Panc1 (cell line): ENCODE measurements at regions not wholly inside any gene's neighbourhood (a gene's known extent, or its start where the extent isn't known, plus 50 kb on each side); places are given as distances from the start of the nearest gene placed in this dataset.

Source experiments
- ATAC-seq: fragments of 200-7000 bp; cut with Tn5 transposase; 2 replicates; pipeline ENCODE4 v1.9.1; 2020; ENCODE audit warnings: mild to moderate bottlenecking, moderate library complexity
- BruUV-seq: library from RNA; stranded (reverse); fragments of 400-500 nt; replicated peaks from 2 replicates; lab custom pipeline; 2021; lab: Mats Ljungman, UMichigan
- CTCF ChIA-PET: fragments of 300-600 bp; sonication (Branson Sonifier 250); formaldehyde crosslinking; loops from one replicate; lab custom pipeline; 2022; ENCODE audit warnings: antibody characterized with exemption; lab: Charles Lee
- POLR2A ChIA-PET: fragments of 300-600 bp; sonication (Branson Sonifier 250); formaldehyde crosslinking; loops from one replicate; lab custom pipeline; 2022; ENCODE audit warnings: antibody characterized with exemption; lab: Charles Lee
- DNase-seq: peaks from one replicate; pipeline ENCODE4 v3.0.0-alpha.2; 2010; ENCODE audit warnings: low read depth, low spot score
- H3K27ac ChIP-seq: 2 replicates; pipeline ENCODE4 v1.5.1; 2011; ENCODE audit warnings: mild to moderate bottlenecking, low read length, inconsistent platforms
- H3K27me3 ChIP-seq: fragments of 200-500 bp; sonication (Bioruptor generic); 2 replicates; pipeline ENCODE4 v1.6.0; 2014; ENCODE audit warnings: low read length, inconsistent platforms; ENCODE audit not compliant: control insufficient read depth, insufficient read depth
- H3K36me3 ChIP-seq: fragments of 200-500 bp; sonication (Bioruptor generic); 2 replicates; pipeline ENCODE4 v1.5.1; 2014; ENCODE audit warnings: inconsistent platforms, mild to moderate bottlenecking, low read length, moderate library complexity; ENCODE audit not compliant: control insufficient read depth, insufficient read depth
- H3K4me1 ChIP-seq: 2 replicates; pipeline ENCODE4 v1.5.1; 2011; ENCODE audit warnings: inconsistent platforms, mild to moderate bottlenecking, low read length, moderate library complexity; ENCODE audit not compliant: control insufficient read depth, insufficient read depth
- H3K4me3 ChIP-seq, 2 experiments: 2 replicates each; pipeline ENCODE4 v1.5.1; 2011 to 2012; ENCODE audit warnings: low read depth in 2 of 2, low read length in 2 of 2, mild to moderate bottlenecking in 2 of 2, inconsistent platforms in 1 of 2, moderate library complexity in 1 of 2
- H3K9me3 ChIP-seq: fragments of 200-500 bp; sonication (Bioruptor generic); 2 replicates; pipeline ENCODE4 v1.5.1; 2014; ENCODE audit warnings: low read depth, mild to moderate bottlenecking, inconsistent platforms, low read length, moderate library complexity; ENCODE audit not compliant: control insufficient read depth, insufficient read depth
- POLR2AphosphoS5 ChIP-seq: IDR thresholded peaks from 2 replicates; pipeline ENCODE4 v1.6.1; 2012; ENCODE audit warnings: mild to moderate bottlenecking, low read depth, low read length, moderate library complexity
- SIN3A ChIP-seq: IDR thresholded peaks from 2 replicates; pipeline ENCODE4 v1.6.1; 2012; ENCODE audit warnings: low read depth, mild to moderate bottlenecking, low read length, moderate library complexity, borderline replicate concordance; ENCODE audit not compliant: insufficient read depth
- TCF7L2 ChIP-seq: IDR thresholded peaks from 2 replicates; pipeline ENCODE4 v1.6.1; 2011; ENCODE audit warnings: mild to moderate bottlenecking, low read depth, low read length, inconsistent platforms
- in situ Hi-C: cut with HindIII; loops from 2 replicates; pipeline ENCODE4 v1.10.0; 2016; ENCODE audit warnings: low sequenced_read_pairs, low pct_unique_long_range_greater_than_20kb
- intact Hi-C: fragments of 100-400 bp; cut with micrococcal nuclease; formaldehyde crosslinking; loops from one replicate; pipeline ENCODE4 v1.10.0; 2022; ENCODE audit not compliant: unreplicated experiment
- TF ChIP-seq, protein P1 (sequence below), 2 experiments: IDR thresholded peaks; 2 replicates each; pipeline ENCODE4 v1.6.1; 2011 to 2012; ENCODE audit warnings: low read depth in 2 of 2, control low read depth in 1 of 2, low read length in 1 of 2, mild to moderate bottlenecking in 1 of 2, moderate library complexity in 1 of 2; ENCODE audit not compliant: insufficient read depth in 1 of 2
- TF ChIP-seq, protein P2 (sequence below): fragments of 450-650 bp; IDR thresholded peaks from 2 replicates; pipeline ENCODE4 v1.5.1; 2017; ENCODE audit warnings: mild to moderate bottlenecking

DNA sequence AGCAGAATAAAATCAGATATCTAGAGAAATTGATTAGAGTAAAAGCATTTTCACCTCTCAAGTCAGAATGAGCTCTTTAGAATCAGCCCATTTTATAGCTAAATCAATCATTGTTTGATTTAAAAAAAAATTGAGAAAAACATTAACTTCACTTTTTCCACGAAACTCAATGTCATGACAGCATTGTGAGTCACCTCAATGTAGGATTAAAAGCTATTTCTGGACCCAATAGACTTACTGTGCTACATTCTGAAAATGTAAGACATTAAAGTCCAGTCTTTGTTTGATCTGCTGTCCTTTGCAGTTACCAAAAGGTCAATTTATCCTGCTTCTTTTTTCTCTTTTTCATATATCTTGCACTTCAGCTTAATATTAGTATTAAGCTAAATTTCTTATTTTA, 519.4 kb upstream of the ZNF337 start:
- no TSS peak for BruUV-seq
- no peak for DNase-seq
- POLR2A ChIA-PET, result no interaction called here
- Histone ChIP-seq H3K9me3 (no peaks in the 10 kb centered on the region), H3K36me3 (no peaks in the 10 kb centered on the region), H3K27ac (no peak overlapping the region), H3K4me3 (no peak overlapping the region), H3K27me3 (no peaks in the 10 kb centered on the region), H3K4me1 (no peaks in the 10 kb centered on the region)
- intact Hi-C loops (no loop called here), in situ Hi-C loops (no loop called here)
- no peak for ATAC-seq
- CTCF ChIA-PET, result no interaction called here
- TF ChIP-seq SIN3A (no peak), POLR2AphosphoS5 (no peak)
- TF ChIP-seq, protein P1, sequence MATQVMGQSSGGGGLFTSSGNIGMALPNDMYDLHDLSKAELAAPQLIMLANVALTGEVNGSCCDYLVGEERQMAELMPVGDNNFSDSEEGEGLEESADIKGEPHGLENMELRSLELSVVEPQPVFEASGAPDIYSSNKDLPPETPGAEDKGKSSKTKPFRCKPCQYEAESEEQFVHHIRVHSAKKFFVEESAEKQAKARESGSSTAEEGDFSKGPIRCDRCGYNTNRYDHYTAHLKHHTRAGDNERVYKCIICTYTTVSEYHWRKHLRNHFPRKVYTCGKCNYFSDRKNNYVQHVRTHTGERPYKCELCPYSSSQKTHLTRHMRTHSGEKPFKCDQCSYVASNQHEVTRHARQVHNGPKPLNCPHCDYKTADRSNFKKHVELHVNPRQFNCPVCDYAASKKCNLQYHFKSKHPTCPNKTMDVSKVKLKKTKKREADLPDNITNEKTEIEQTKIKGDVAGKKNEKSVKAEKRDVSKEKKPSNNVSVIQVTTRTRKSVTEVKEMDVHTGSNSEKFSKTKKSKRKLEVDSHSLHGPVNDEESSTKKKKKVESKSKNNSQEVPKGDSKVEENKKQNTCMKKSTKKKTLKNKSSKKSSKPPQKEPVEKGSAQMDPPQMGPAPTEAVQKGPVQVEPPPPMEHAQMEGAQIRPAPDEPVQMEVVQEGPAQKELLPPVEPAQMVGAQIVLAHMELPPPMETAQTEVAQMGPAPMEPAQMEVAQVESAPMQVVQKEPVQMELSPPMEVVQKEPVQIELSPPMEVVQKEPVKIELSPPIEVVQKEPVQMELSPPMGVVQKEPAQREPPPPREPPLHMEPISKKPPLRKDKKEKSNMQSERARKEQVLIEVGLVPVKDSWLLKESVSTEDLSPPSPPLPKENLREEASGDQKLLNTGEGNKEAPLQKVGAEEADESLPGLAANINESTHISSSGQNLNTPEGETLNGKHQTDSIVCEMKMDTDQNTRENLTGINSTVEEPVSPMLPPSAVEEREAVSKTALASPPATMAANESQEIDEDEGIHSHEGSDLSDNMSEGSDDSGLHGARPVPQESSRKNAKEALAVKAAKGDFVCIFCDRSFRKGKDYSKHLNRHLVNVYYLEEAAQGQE (IDR thresholded peaks at IDR 0.05; ENCODE audit: insufficient read depth in 1 of 2, low read depth in 2 of 2, low read length in 1 of 2), result no peak
- TF ChIP-seq, protein P2, sequence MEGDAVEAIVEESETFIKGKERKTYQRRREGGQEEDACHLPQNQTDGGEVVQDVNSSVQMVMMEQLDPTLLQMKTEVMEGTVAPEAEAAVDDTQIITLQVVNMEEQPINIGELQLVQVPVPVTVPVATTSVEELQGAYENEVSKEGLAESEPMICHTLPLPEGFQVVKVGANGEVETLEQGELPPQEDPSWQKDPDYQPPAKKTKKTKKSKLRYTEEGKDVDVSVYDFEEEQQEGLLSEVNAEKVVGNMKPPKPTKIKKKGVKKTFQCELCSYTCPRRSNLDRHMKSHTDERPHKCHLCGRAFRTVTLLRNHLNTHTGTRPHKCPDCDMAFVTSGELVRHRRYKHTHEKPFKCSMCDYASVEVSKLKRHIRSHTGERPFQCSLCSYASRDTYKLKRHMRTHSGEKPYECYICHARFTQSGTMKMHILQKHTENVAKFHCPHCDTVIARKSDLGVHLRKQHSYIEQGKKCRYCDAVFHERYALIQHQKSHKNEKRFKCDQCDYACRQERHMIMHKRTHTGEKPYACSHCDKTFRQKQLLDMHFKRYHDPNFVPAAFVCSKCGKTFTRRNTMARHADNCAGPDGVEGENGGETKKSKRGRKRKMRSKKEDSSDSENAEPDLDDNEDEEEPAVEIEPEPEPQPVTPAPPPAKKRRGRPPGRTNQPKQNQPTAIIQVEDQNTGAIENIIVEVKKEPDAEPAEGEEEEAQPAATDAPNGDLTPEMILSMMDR, result no peak

DNA sequence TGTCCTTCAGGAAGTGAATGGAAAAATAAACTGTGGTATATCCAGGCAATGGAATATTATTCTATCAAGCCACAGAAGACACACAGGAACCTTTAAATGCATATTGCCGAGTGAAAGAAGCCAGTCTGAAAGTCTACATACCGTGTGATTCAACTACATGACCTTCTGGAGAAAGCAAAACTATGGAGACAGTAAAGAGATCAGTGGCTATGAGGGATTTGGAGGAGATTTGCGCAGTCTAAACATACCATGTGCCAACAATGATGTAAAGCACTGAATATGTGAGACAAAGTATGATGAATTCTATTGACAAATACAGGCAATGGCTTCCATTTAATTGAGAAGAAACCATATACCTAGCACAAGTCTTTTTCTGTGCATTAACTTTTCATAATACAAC, 518.3 kb upstream of the ZNF337 start:
- intact Hi-C loops, result no loop called here
- no TSS peak for BruUV-seq
- Histone ChIP-seq H3K36me3 (no peaks in the 10 kb centered on the region; the same call in 1 of the 2 replicates), H3K27me3 (no peaks in the 10 kb centered on the region), H3K27ac (no peak overlapping the region), H3K9me3 (no peaks in the 10 kb centered on the region), H3K4me3 (no peak overlapping the region), H3K4me1 (no peaks in the 10 kb centered on the region)
- in situ Hi-C loops, result no loop called here
- POLR2A ChIA-PET, result no interaction called here
- no peak for TF ChIP-seq SIN3A
- no peak for TF ChIP-seq TCF7L2
- TF ChIP-seq, protein P2, result no peak
- CTCF ChIA-PET, result no interaction called here
- ATAC-seq (no peak), DNase-seq (no peak)
